Naive thymus-derived CD4-positive, alpha-beta T cell (primary cell): ENCODE measurements at regions not wholly inside any gene's neighbourhood (a gene's known extent, or its start where the extent isn't known, plus 50 kb on each side); places are given as distances from the start of the nearest gene placed in this dataset.

Experiments used
- ATAC-seq: fragments of 150-1000 bp; cut with Tn5 transposase; 2 replicates; pipeline ENCODE4 v1.10.0; 2021; ENCODE audit warnings: mild to moderate bottlenecking, moderate library complexity
- CTCF ChIA-PET: fragments of 350-600 bp; sonication (Branson Sonifier 250); formaldehyde crosslinking; loops from one replicate; lab custom pipeline; 2021; ENCODE audit warnings: antibody characterized with exemption; lab: Charles Lee
- POLR2A ChIA-PET: fragments of 350-600 bp; sonication (Branson Sonifier 250); formaldehyde crosslinking; loops from one replicate; lab custom pipeline; 2021; ENCODE audit warnings: antibody characterized with exemption, inconsistent platforms; lab: Charles Lee
- DNase-seq, 9 donors: peaks; one replicate each; pipeline versions ENCODE4 v3.0.0 to v3.0.0-alpha.2; 2020 to 2022; ENCODE audit warnings: mixed read lengths in 1 of 9
- H3K27ac ChIP-seq: one replicate; pipeline ENCODE4 v1.7.0; 2013; ENCODE audit warnings: mild to moderate bottlenecking, low read depth, low read length, moderate library complexity
- H3K27me3 ChIP-seq, 2 donors: one replicate each; pipeline ENCODE4 v1.7.0; 2013; ENCODE audit warnings: low read length in 2 of 2, mild to moderate bottlenecking in 2 of 2, moderate library complexity in 2 of 2; ENCODE audit not compliant: control insufficient read depth in 2 of 2, insufficient read depth in 2 of 2
- H3K36me3 ChIP-seq, 3 experiments: 1 replicate in 2 of 3; 2 replicates in 1 of 3; pipeline ENCODE4 v1.7.0; 2013; ENCODE audit warnings: low read length in 3 of 3, mild to moderate bottlenecking in 3 of 3, moderate library complexity in 1 of 3; ENCODE audit not compliant: insufficient read depth in 3 of 3, control insufficient read depth in 2 of 3
- H3K4me1 ChIP-seq, 2 donors: one replicate each; pipeline ENCODE4 v1.7.0; 2013; ENCODE audit warnings: low read length in 2 of 2, mild to moderate bottlenecking in 2 of 2, moderate library complexity in 1 of 2; ENCODE audit not compliant: control insufficient read depth in 2 of 2, insufficient read depth in 2 of 2
- H3K4me3 ChIP-seq: 2 replicates; pipeline ENCODE4 v1.7.0; 2013; ENCODE audit warnings: mild to moderate bottlenecking, low read length
- H3K9me3 ChIP-seq, 3 experiments: 1 replicate in 2 of 3; 2 replicates in 1 of 3; pipeline ENCODE4 v1.7.0; 2013; ENCODE audit warnings: low read length in 3 of 3; ENCODE audit not compliant: control insufficient read depth in 2 of 3
- H3K27ac Mint-ChIP-seq, 9 donors: one replicate each; pipeline ENCODE4 v1.8.0; 2020 to 2022; ENCODE audit warnings: mixed read lengths in 9 of 9, mild to moderate bottlenecking in 8 of 9, moderate library complexity in 5 of 9, inconsistent platforms in 2 of 9
- H3K27me3 Mint-ChIP-seq, 5 donors: one replicate each; pipeline ENCODE4 v1.8.0; 2021 to 2022; ENCODE audit warnings: mixed read lengths in 5 of 5, mild to moderate bottlenecking in 1 of 5
- H3K36me3 Mint-ChIP-seq, 5 donors: one replicate each; pipeline ENCODE4 v1.8.0; 2020 to 2022; ENCODE audit warnings: mixed read lengths in 5 of 5, mild to moderate bottlenecking in 3 of 5, inconsistent platforms in 1 of 5
- H3K4me1 Mint-ChIP-seq, 7 donors: one replicate each; pipeline ENCODE4 v1.8.0; 2020 to 2022; ENCODE audit warnings: mixed read lengths in 7 of 7, mild to moderate bottlenecking in 3 of 7, inconsistent platforms in 1 of 7
- H3K4me3 Mint-ChIP-seq, 10 donors: one replicate each; pipeline ENCODE4 v1.8.0; 2020 to 2022; ENCODE audit warnings: mild to moderate bottlenecking in 10 of 10, mixed read lengths in 10 of 10, moderate library complexity in 6 of 10, inconsistent platforms in 2 of 10
- H3K9me3 Mint-ChIP-seq, 11 donors: one replicate each; pipeline ENCODE4 v1.8.0; 2020 to 2022; ENCODE audit warnings: mixed read lengths in 11 of 11, mild to moderate bottlenecking in 4 of 11, inconsistent platforms in 1 of 11, moderate library complexity in 1 of 11
- intact Hi-C, 2 donors: fragments of 100-400 bp; cut with micrococcal nuclease; formaldehyde crosslinking; loops; one replicate each; pipeline ENCODE4 v1.15.1; 2023

DNA sequence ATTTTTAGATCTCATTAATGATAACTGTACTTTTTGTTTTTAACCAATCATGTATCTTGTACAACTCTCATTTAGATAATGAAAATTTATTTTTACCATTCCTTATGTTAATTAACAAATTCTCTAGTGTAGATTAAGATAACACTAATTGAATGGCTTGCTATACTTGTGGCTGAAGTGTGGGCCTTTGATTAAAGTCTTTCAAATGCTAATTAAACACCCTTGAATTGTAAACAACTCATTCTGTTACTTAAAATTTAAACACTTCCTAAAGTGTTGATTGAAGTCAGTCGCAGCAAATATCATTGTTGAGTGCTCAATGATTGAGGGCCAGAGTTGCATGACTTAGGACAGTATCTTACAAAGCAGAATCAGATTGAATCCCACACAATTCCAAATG is 109.8 kb upstream of the GULP1 start:
- DNase-seq = no peak
- H3K36me3 ChIP-seq = no peaks in the 10 kb centered on the region
- H3K4me1 ChIP-seq = no peaks in the 10 kb centered on the region
- ChIA-PET CTCF (no interaction called here), POLR2A (no interaction called here)
- Mint-ChIP-seq H3K27me3 (no peaks in the 10 kb centered on the region), H3K36me3 (no peaks in the 10 kb centered on the region), H3K27ac (no peak overlapping the region), H3K4me1 (peaks cover 0 to 4% (median 0%) of the 10 kb centered on the region in 7 donors), H3K9me3 (peaks cover 0 to 5% (median 0%) of the 10 kb centered on the region in 11 donors), H3K4me3 (no peak overlapping the region)
- H3K27ac ChIP-seq = no peak overlapping the region
- no peaks in the 10 kb centered on the region for H3K9me3 ChIP-seq
- no peak overlapping the region for H3K4me3 ChIP-seq
- intact Hi-C loops = no loop called here
- ATAC-seq = no peak
- no peaks in the 10 kb centered on the region for H3K27me3 ChIP-seq

GRCh38 chr2:188187726-188188125 is 103.9 kb upstream of the GULP1 start:
- peaks cover 0 to 5% (median 0%) of the 10 kb centered on the region in 11 donors for H3K9me3 Mint-ChIP-seq
- Histone ChIP-seq H3K4me3 (no peak overlapping the region), H3K27ac (no peak overlapping the region), H3K36me3 (no peaks in the 10 kb centered on the region), H3K4me1 (no peaks in the 10 kb centered on the region), H3K9me3 (no peaks in the 10 kb centered on the region), H3K27me3 (no peaks in the 10 kb centered on the region)
- CTCF ChIA-PET = no interaction called here
- H3K4me1 Mint-ChIP-seq = no peaks in the 10 kb centered on the region
- ATAC-seq = no peak
- intact Hi-C loops = no loop called here
- no peaks in the 10 kb centered on the region for H3K36me3 Mint-ChIP-seq
- H3K27ac Mint-ChIP-seq = no peak overlapping the region
- H3K27me3 Mint-ChIP-seq = no peaks in the 10 kb centered on the region
- DNase-seq = no peak
- POLR2A ChIA-PET = no interaction called here
- no peak overlapping the region for H3K4me3 Mint-ChIP-seq

GRCh38 chr2:188189356-188189755 is 102.3 kb upstream of the GULP1 start:
- Mint-ChIP-seq H3K27me3 (no peaks in the 10 kb centered on the region), H3K27ac (no peak overlapping the region), H3K4me1 (no peaks in the 10 kb centered on the region), H3K36me3 (no peaks in the 10 kb centered on the region), H3K9me3 (peaks cover 0 to 7% (median 0%) of the 10 kb centered on the region in 11 donors), H3K4me3 (no peak overlapping the region)
- ChIA-PET CTCF (no interaction called here), POLR2A (no interaction called here)
- DNase-seq (no peak), ATAC-seq (no peak)
- intact Hi-C loops = no loop called here
- Histone ChIP-seq H3K27ac (no peak overlapping the region), H3K9me3 (no peaks in the 10 kb centered on the region), H3K27me3 (no peaks in the 10 kb centered on the region), H3K4me3 (no peak overlapping the region), H3K36me3 (no peaks in the 10 kb centered on the region), H3K4me1 (no peaks in the 10 kb centered on the region)

- no peak overlapping the region for H3K4me3 ChIP-seq
- H3K36me3 ChIP-seq = no peaks in the 10 kb centered on the region
- Mint-ChIP-seq H3K27ac (no peak overlapping the region), H3K4me1 (no peaks in the 10 kb centered on the region), H3K27me3 (no peaks in the 10 kb centered on the region), H3K9me3 (peaks cover 0 to 7% (median 0%) of the 10 kb centered on the region in 11 donors), H3K36me3 (no peaks in the 10 kb centered on the region), H3K4me3 (no peak overlapping the region)
- DNase-seq (no peak), ATAC-seq (no peak)
- H3K27me3 ChIP-seq = no peaks in the 10 kb centered on the region
- intact Hi-C loops = no loop called here
- CTCF ChIA-PET = no interaction called here
- POLR2A ChIA-PET = no interaction called here
- no peak overlapping the region for H3K27ac ChIP-seq
- H3K4me1 ChIP-seq = no peaks in the 10 kb centered on the region
- no peaks in the 10 kb centered on the region for H3K9me3 ChIP-seq
Observed at GRCh38 chr2:188193230-188193629, 98.4 kb upstream of the GULP1 start.

GRCh38 chr2:188196343-188197008 is 95.2 kb upstream of the GULP1 start:
- H3K36me3 Mint-ChIP-seq = no peaks in the 10 kb centered on the region
- ATAC-seq = no peak
- H3K4me3 Mint-ChIP-seq = no peak overlapping the region
- H3K4me1 Mint-ChIP-seq = no peaks in the 10 kb centered on the region
- H3K9me3 Mint-ChIP-seq = peaks cover 0 to 7% (median 0%) of the 10 kb centered on the region in 11 donors
- no peaks in the 10 kb centered on the region for H3K9me3 ChIP-seq
- peaks cover 0 to 3% (median 0%) of the 10 kb centered on the region in 5 donors for H3K27me3 Mint-ChIP-seq
- no peak overlapping the region for H3K27ac Mint-ChIP-seq
- no peak for DNase-seq
- H3K36me3 ChIP-seq = no peaks in the 10 kb centered on the region
- CTCF ChIA-PET = no interaction called here
- H3K4me1 ChIP-seq = no peaks in the 10 kb centered on the region
- no peak overlapping the region for H3K27ac ChIP-seq
- no peaks in the 10 kb centered on the region for H3K27me3 ChIP-seq
- POLR2A ChIA-PET = no interaction called here
- intact Hi-C loops = no loop called here
- H3K4me3 ChIP-seq = no peak overlapping the region

- Histone ChIP-seq H3K27ac (no peak overlapping the region), H3K4me3 (no peak overlapping the region), H3K4me1 (no peaks in the 10 kb centered on the region), H3K36me3 (no peaks in the 10 kb centered on the region), H3K9me3 (no peaks in the 10 kb centered on the region), H3K27me3 (no peaks in the 10 kb centered on the region)
- intact Hi-C loops = no loop called here
- Mint-ChIP-seq H3K4me1 (no peaks in the 10 kb centered on the region), H3K27me3 (peaks cover 0 to 3% (median 0%) of the 10 kb centered on the region in 5 donors), H3K27ac (no peak overlapping the region), H3K9me3 (peaks cover 0 to 5% (median 0%) of the 10 kb centered on the region in 11 donors), H3K4me3 (no peak overlapping the region), H3K36me3 (no peaks in the 10 kb centered on the region)
- ATAC-seq = no peak
- ChIA-PET POLR2A (no interaction called here), CTCF (no interaction called here)
- DNase-seq = no peak
Observed at GRCh38 chr2:188199716-188200128, 92.0 kb upstream of the GULP1 start.

GRCh38 chr2:188201639-188202038 is 90.0 kb upstream of the GULP1 start:
- no peaks in the 10 kb centered on the region for H3K4me1 Mint-ChIP-seq
- Histone ChIP-seq H3K36me3 (no peaks in the 10 kb centered on the region), H3K4me3 (no peak overlapping the region), H3K27me3 (no peaks in the 10 kb centered on the region), H3K27ac (no peak overlapping the region), H3K4me1 (no peaks in the 10 kb centered on the region), H3K9me3 (no peaks in the 10 kb centered on the region)
- ATAC-seq = no peak
- ChIA-PET POLR2A (no interaction called here), CTCF (no interaction called here)
- H3K36me3 Mint-ChIP-seq = no peaks in the 10 kb centered on the region
- H3K9me3 Mint-ChIP-seq = peaks cover 0 to 7% (median 0%) of the 10 kb centered on the region in 11 donors
- H3K27me3 Mint-ChIP-seq = peaks cover 0 to 3% (median 0%) of the 10 kb centered on the region in 5 donors
- H3K27ac Mint-ChIP-seq = no peak overlapping the region
- intact Hi-C loops = no loop called here
- no peak for DNase-seq
- H3K4me3 Mint-ChIP-seq = no peak overlapping the region
